Progenitor cell of endocrine pancreas (in vitro differentiated cells): ENCODE measurements at regions not wholly inside any gene's neighbourhood (a gene's known extent, or its start where the extent isn't known, plus 50 kb on each side); places are given as distances from the start of the nearest gene placed in this dataset.

Experiments
- DNase-seq: peaks from one replicate; pipeline ENCODE4 v3.0.0; 2021; ENCODE audit warnings: low spot score; ENCODE audit not compliant: unreplicated experiment
- H3K27ac Mint-ChIP-seq: 2 replicates; pipeline ENCODE4 v1.8.0; 2021; ENCODE audit warnings: mild to moderate bottlenecking, moderate library complexity, mixed read lengths
- H3K27me3 Mint-ChIP-seq: 2 replicates; pipeline ENCODE4 v1.8.0; 2021; ENCODE audit warnings: mixed read lengths
- H3K36me3 Mint-ChIP-seq: 2 replicates; pipeline ENCODE4 v1.8.0; 2022; ENCODE audit warnings: mixed read lengths; ENCODE audit not compliant: insufficient read depth
- H3K4me1 Mint-ChIP-seq: 2 replicates; pipeline ENCODE4 v1.8.0; 2021; ENCODE audit warnings: low read depth, mixed read lengths
- H3K4me3 Mint-ChIP-seq: 2 replicates; pipeline ENCODE4 v1.8.0; 2021; ENCODE audit warnings: low read depth, mild to moderate bottlenecking, moderate library complexity, mixed read lengths
- H3K9me3 Mint-ChIP-seq: 2 replicates; pipeline ENCODE4 v1.8.0; 2021; ENCODE audit warnings: low read depth, mixed read lengths
- TF ChIP-seq, protein P1 (sequence below): fragments of 200-600 bp; sonication (generic); IDR thresholded peaks from one replicate; pipeline ENCODE4 v1.5.0; 2021; ENCODE audit warnings: antibody characterized with exemption, mild to moderate bottlenecking; ENCODE audit not compliant: unreplicated experiment

- Mint-ChIP-seq H3K9me3 (peaks cover 3% of the 10 kb centered on the region), H3K4me1 (no peaks in the 10 kb centered on the region), H3K4me3 (no peak overlapping the region), H3K27me3 (no peaks in the 10 kb centered on the region), H3K36me3 (no peaks in the 10 kb centered on the region), H3K27ac (no peak overlapping the region)
- DNase-seq, result no peak
- TF ChIP-seq, protein P1, sequence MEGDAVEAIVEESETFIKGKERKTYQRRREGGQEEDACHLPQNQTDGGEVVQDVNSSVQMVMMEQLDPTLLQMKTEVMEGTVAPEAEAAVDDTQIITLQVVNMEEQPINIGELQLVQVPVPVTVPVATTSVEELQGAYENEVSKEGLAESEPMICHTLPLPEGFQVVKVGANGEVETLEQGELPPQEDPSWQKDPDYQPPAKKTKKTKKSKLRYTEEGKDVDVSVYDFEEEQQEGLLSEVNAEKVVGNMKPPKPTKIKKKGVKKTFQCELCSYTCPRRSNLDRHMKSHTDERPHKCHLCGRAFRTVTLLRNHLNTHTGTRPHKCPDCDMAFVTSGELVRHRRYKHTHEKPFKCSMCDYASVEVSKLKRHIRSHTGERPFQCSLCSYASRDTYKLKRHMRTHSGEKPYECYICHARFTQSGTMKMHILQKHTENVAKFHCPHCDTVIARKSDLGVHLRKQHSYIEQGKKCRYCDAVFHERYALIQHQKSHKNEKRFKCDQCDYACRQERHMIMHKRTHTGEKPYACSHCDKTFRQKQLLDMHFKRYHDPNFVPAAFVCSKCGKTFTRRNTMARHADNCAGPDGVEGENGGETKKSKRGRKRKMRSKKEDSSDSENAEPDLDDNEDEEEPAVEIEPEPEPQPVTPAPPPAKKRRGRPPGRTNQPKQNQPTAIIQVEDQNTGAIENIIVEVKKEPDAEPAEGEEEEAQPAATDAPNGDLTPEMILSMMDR, result no peak
Measured at GRCh38 chr11:95541715-95542114, 247.9 kb downstream of the FAM76B start.

DNA sequence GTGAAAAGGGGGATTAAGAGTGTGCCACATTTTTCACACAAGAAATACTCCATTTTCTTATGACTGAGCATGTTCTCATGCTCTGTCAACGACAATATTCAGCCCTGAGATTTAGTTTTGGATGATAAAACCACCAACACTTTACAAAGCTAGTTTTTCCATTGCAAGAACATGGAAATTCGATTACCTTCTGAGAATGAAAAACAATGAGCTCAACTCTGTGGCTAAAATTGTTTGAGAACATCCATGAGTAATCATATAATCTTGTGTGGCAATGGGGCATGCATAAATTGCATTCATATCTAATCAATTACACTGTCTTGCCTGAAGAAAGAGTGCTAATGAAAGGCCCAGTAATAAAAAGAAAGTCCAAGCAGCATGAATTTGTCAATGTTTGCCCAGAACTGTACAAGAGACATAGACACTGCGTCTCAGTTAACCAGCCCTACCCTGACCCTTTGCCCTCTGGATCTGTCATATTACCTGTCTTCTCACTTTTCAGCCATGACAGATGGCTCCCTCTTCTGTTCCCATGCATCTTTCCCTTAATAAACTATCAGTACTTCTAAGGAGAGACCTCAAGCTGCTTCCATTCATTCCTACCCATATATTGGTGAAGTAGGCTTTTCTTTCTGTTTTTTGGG, 253.4 kb downstream of the FAM76B start:
- Mint-ChIP-seq H3K27me3 (no peaks in the 10 kb centered on the region), H3K4me1 (no peaks in the 10 kb centered on the region), H3K27ac (no peak overlapping the region), H3K4me3 (no peak overlapping the region), H3K36me3 (no peaks in the 10 kb centered on the region), H3K9me3 (peaks cover 4% of the 10 kb centered on the region)
- TF ChIP-seq, protein P1, result no peak
- DNase-seq, result no peak

DNA sequence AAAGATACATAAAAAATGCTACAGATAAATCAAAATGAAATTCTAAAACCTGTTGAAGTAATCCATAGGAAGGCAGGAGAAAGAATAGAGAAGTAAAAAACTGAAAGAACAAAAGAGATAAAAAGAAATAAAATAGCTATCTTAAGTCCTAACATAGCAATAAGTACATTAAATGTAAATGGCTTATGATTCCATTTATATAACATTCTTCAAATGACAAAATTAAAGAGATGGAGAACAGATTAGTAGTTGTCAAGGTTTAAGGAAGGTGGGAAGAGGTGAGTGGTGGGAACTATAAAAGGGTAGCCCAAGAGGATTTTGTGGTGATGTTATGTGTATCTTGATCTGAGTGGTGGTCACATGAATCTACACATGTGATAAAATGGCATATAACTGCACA, 254.8 kb downstream of the FAM76B start:
- H3K9me3 Mint-ChIP-seq, result peaks cover 4% of the 10 kb centered on the region
- TF ChIP-seq, protein P1, result no peak

GRCh38 chr11:95534226-95534625, 255.4 kb downstream of the FAM76B start:
- no peaks in the 10 kb centered on the region for H3K27me3 Mint-ChIP-seq
- no peak for DNase-seq
- H3K36me3 Mint-ChIP-seq, result no peaks in the 10 kb centered on the region
- no peak overlapping the region for H3K27ac Mint-ChIP-seq
- H3K4me1 Mint-ChIP-seq, result no peaks in the 10 kb centered on the region
- peaks cover 4% of the 10 kb centered on the region for H3K9me3 Mint-ChIP-seq
- no peak overlapping the region for H3K4me3 Mint-ChIP-seq
- TF ChIP-seq, protein P1, result no peak

More for the DNA sequence above, 254.8 kb downstream of the FAM76B start:
- DNase-seq, result no peak
- Mint-ChIP-seq H3K4me3 (no peak overlapping the region), H3K27me3 (no peaks in the 10 kb centered on the region), H3K27ac (no peak overlapping the region), H3K36me3 (no peaks in the 10 kb centered on the region), H3K4me1 (no peaks in the 10 kb centered on the region)

DNA sequence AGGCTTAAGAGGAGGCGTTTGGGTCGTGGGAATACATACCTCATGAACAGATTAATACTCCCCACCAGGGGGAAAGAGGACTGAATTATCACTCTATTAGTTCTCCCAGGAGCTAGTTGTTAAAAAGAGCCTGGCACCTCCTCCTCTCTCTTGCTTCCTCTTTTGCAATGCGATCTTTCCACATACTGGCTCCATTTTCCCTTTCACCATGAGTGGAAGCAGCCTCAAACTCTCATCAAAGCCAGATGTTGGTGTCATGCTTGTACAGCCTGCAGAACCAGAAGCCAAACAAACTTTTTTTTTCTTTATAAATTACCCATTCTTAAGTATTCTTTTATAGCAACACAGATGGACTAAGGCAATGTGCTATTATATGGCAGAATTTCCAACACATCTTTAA, 258.5 kb downstream of the FAM76B start:
- Mint-ChIP-seq H3K4me3 (no peak overlapping the region), H3K27ac (no peak overlapping the region), H3K27me3 (no peaks in the 10 kb centered on the region), H3K9me3 (peaks cover 4% of the 10 kb centered on the region), H3K36me3 (no peaks in the 10 kb centered on the region), H3K4me1 (no peaks in the 10 kb centered on the region)
- DNase-seq, result no peak
- TF ChIP-seq, protein P1, result no peak
